ENCODE measurements at regions not wholly inside any gene's neighbourhood (a gene's known extent, or its start where the extent isn't known, plus 50 kb on each side); places are given as distances from the start of the nearest gene placed in this dataset.

DNA sequence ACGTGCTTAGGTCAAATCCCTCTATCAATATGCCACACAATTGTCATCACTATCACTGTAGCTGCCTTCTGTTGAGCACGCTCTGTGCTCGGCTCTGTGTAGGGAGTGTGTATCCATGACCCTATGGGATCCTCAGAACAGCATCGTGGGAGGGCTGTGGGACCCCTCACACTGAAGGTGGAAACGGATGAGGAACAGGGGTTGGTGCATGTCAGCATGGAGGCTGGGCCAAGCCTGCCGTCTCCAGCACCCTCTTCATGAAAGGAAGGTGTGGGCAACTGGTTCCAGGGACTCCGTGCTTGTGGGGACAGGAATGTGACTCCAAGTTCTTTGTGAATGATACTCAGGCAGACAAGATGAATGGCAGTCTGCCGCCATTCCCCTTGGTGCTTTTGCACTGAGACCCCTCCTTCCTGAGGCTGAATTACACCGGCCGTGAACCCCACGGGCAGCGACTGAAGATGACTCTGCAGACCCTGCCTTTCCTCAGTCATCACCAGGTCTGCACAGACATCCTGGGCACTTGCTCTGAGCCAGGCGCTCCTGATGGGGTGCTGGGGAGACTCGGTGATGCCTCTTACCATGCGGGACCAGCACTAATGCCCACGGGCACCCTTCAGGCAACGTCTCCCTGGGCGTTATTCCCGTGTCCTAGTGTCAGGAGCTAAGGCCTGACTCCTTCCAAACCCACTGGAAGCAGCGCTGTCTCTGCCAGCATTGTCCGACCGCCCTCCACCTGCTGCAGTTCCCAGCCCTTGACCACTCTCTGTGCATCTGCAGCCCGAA is 495.2 kb downstream of the TCERG1L start:
- TF ChIP-seq GATA2 (IDR thresholded peaks at IDR 0.05; ENCODE audit: low read depth, low read length) (no peak), GATA3 (IDR thresholded peaks at IDR 0.05; ENCODE audit: low read depth, low read length) (no peak)

All from SH-SY5Y (cell line).